ENCODE measurements at regions not wholly inside any gene's neighbourhood (a gene's known extent, or its start where the extent isn't known, plus 50 kb on each side); places are given as distances from the start of the nearest gene placed in this dataset.

DNA sequence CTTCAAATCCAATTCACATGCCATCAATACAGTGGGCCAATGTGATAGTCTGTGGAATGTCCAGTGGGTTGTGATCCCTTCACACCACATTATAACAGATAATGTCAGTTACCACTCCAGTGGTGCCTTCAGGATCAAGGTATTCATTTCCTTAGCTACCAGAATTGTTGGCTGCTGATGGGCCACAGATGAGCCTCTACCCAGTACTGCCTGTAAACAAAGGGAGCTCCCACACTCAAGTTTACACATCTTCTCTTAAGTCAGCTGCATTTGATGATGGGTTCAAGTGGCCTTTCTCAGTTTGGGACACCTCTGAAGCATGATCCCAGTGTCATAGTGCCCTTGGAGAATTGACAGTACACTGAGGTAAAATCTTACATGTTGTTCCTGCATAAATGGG is 477.0 kb upstream of the CD180 start:
- Histone ChIP-seq H3K4me3 (ENCODE audit: low read depth, low read length) (no peak overlapping the region), H3K27ac (no peak overlapping the region), H3K9me3 (ENCODE audit: severe bottlenecking) (no peaks in the 10 kb centered on the region), H3K27me3 (ENCODE audit: insufficient read depth, low read depth, severe bottlenecking) (no peaks in the 10 kb centered on the region), H3K36me3 (no peaks in the 10 kb centered on the region)
- DNase-seq, result no peak
- TF ChIP-seq, protein P1, sequence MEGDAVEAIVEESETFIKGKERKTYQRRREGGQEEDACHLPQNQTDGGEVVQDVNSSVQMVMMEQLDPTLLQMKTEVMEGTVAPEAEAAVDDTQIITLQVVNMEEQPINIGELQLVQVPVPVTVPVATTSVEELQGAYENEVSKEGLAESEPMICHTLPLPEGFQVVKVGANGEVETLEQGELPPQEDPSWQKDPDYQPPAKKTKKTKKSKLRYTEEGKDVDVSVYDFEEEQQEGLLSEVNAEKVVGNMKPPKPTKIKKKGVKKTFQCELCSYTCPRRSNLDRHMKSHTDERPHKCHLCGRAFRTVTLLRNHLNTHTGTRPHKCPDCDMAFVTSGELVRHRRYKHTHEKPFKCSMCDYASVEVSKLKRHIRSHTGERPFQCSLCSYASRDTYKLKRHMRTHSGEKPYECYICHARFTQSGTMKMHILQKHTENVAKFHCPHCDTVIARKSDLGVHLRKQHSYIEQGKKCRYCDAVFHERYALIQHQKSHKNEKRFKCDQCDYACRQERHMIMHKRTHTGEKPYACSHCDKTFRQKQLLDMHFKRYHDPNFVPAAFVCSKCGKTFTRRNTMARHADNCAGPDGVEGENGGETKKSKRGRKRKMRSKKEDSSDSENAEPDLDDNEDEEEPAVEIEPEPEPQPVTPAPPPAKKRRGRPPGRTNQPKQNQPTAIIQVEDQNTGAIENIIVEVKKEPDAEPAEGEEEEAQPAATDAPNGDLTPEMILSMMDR (IDR thresholded peaks at IDR 0.05; ENCODE audit: low read depth, low read length), result no peak

DNA sequence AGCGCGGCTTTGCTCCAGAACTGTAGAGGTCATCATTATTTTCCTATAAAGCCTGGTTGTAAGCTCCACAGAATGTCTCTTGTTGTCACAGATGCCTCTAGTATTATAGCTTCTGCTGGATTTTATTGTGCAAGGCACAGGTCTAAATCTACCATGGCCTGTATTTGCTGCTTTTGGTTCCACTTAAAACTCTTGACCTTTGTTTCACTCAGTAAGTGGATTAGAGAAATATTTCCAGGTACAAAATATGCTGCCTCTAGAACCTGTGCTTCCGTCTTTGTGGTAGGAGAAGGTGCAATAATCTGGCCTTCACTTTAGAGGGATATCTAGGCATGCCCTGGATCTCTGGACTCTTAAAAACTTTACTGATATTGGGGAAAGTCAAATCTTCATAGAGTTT is 476.6 kb upstream of the CD180 start:
- no peak overlapping the region for H3K27ac ChIP-seq
- no peak overlapping the region for H3K4me3 ChIP-seq (ENCODE audit: low read depth, low read length)
- TF ChIP-seq, protein P1 (IDR thresholded peaks at IDR 0.05; ENCODE audit: low read depth, low read length), result no peak
- no peaks in the 10 kb centered on the region for H3K36me3 ChIP-seq
- H3K9me3 ChIP-seq (ENCODE audit: severe bottlenecking), result no peaks in the 10 kb centered on the region
- no peaks in the 10 kb centered on the region for H3K27me3 ChIP-seq (ENCODE audit: insufficient read depth, low read depth, severe bottlenecking)
- DNase-seq, result no peak

DNA sequence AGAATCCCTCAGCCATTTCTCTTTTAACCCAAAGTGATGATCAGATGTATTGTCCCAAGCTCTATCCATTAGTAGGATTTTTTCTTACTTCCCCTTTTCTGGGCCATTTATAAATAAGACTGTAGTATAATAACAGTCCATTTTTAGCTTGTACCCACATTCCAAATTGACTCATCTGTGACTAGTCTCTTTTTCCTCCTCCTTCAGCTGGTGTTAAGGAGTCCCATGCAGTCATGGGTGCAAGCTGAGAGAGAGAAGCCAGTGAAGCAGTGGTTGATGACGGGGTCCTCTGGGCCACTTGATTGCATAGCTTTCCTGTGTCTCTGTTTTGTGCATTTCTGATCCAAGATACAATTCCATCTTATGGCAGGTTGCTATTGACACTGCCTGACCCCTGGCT is 476.0 kb upstream of the CD180 start:
- Histone ChIP-seq H3K4me3 (ENCODE audit: low read depth, low read length) (no peak overlapping the region), H3K27ac (no peak overlapping the region), H3K36me3 (no peaks in the 10 kb centered on the region), H3K9me3 (ENCODE audit: severe bottlenecking) (no peaks in the 10 kb centered on the region), H3K27me3 (ENCODE audit: insufficient read depth, low read depth, severe bottlenecking) (no peaks in the 10 kb centered on the region)
- TF ChIP-seq, protein P1 (IDR thresholded peaks at IDR 0.05; ENCODE audit: low read depth, low read length), result no peak
- DNase-seq, result no peak

DNA sequence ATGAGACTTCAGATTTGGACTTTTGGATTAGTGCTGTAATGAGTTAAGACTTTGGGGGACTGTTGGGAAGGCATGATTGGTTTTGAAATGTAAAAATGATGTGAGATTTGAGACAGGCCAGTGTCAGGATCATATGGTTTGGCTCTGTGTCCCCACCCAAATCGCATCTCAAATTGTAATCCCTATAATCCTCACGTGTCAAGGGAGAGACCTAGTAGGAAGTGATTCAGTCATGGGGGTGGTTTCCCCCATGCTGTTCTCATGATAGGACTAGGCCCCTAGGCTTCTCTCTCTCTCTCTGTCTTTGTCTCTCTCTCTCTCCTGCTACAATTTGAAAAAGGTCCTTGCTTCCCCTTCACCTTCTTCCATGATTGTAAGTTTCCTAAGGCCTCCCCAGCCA is 473.3 kb upstream of the CD180 start:
- no peaks in the 10 kb centered on the region for H3K27me3 ChIP-seq (ENCODE audit: insufficient read depth, low read depth, severe bottlenecking)
- H3K9me3 ChIP-seq (ENCODE audit: severe bottlenecking), result peaks cover 6% of the 10 kb centered on the region
- TF ChIP-seq, protein P1 (IDR thresholded peaks at IDR 0.05; ENCODE audit: low read depth, low read length), result no peak
- no peak overlapping the region for H3K27ac ChIP-seq
- no peaks in the 10 kb centered on the region for H3K36me3 ChIP-seq
- no peak overlapping the region for H3K4me3 ChIP-seq (ENCODE audit: low read depth, low read length)
- DNase-seq, result no peak

DNA sequence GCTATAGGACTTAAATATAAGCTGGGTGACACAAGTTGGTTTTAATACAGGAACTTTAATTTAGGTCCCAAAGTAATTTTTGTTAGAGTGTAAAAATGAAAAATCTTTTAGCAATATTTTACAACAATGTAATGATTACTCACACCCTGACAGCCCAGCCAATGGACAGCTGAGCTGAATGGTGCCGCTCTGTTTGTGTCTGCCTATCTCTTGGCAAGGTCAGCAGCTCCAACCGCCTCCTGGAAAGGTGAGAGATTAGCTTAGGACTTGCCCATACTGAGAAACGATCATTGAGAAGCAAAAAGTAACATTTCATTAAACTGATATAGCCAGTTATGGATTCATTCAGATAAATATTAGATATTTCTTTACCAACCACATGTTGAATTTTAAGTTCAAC is 463.6 kb upstream of the CD180 start:
- DNase-seq, result no peak
- Histone ChIP-seq H3K9me3 (ENCODE audit: severe bottlenecking) (peaks cover 2% of the 10 kb centered on the region), H3K4me3 (ENCODE audit: low read depth, low read length) (no peak overlapping the region), H3K27ac (no peak overlapping the region), H3K27me3 (ENCODE audit: insufficient read depth, low read depth, severe bottlenecking) (no peaks in the 10 kb centered on the region), H3K36me3 (no peaks in the 10 kb centered on the region)
- TF ChIP-seq, protein P1 (IDR thresholded peaks at IDR 0.05; ENCODE audit: low read depth, low read length), result no peak

DNA sequence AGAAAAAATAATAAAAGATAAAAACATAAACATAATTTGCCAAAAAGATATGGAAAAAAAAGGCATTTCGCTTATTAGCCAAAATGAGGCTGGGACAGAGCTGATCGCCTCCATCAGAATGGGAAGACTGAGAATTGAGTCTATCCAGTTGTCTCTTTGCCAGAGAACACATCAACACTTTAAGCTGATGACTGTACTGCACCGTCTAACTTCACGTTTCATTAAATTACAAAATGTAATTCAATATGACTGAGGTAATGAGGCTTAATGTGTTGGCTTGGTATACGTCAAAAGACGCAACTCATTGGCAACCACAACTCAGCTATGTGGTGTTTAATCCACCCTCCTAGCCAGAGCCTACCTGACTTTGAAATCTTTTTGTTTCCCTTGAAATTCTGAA is 462.7 kb upstream of the CD180 start:
- Histone ChIP-seq H3K36me3 (no peaks in the 10 kb centered on the region), H3K27ac (no peak overlapping the region), H3K27me3 (ENCODE audit: insufficient read depth, low read depth, severe bottlenecking) (no peaks in the 10 kb centered on the region), H3K9me3 (ENCODE audit: severe bottlenecking) (peaks cover 2% of the 10 kb centered on the region), H3K4me3 (ENCODE audit: low read depth, low read length) (no peak overlapping the region)
- TF ChIP-seq, protein P1 (IDR thresholded peaks at IDR 0.05; ENCODE audit: low read depth, low read length), result no peak
- no peak for DNase-seq

Measured in WERI-Rb-1 (cell line).